Sigmoid colon (tissue), 6 donors: ENCODE measurements at regions not wholly inside any gene's neighbourhood (a gene's known extent, or its start where the extent isn't known, plus 50 kb on each side); places are given as distances from the start of the nearest gene placed in this dataset.
A peak's percentile ranks its signal among the peaks of the same experiment; 100 is the strongest.

ENCODE experiments used
- DNase-seq: peaks from one replicate; pipeline ENCODE4 v3.0.0-alpha.2; 2019
- H3K27ac ChIP-seq, 4 donors: fragments of 200-600 bp; sonication (generic); one replicate each; pipeline ENCODE4 v1.5.1; 2016 to 2019; ENCODE audit warnings: mild to moderate bottlenecking in 1 of 4
- H3K27me3 ChIP-seq, 3 donors: fragments of 200-600 bp; sonication (generic); one replicate each; pipeline ENCODE4 v1.5.1; 2019; ENCODE audit warnings: mild to moderate bottlenecking in 1 of 3
- H3K36me3 ChIP-seq, 4 donors: fragments of 200-600 bp; sonication (generic); one replicate each; pipeline ENCODE4 v1.5.1; 2016 to 2019
- H3K4me1 ChIP-seq, 4 donors: fragments of 200-600 bp; sonication (generic); one replicate each; pipeline ENCODE4 v1.5.1; 2017 to 2019
- H3K4me3 ChIP-seq, 4 donors: fragments of 200-600 bp; sonication (generic); one replicate each; pipeline ENCODE4 v1.5.1; 2017 to 2019; ENCODE audit warnings: mild to moderate bottlenecking in 2 of 4, moderate library complexity in 1 of 4
- H3K9me3 ChIP-seq, 4 donors: fragments of 200-600 bp in 3 of 4; sonication (generic) in 3 of 4; one replicate each; pipeline versions ENCODE4 v1.5.1 to v1.6.1; 2013 to 2019
- EP300 ChIP-seq, 4 donors: sonication (generic); formaldehyde crosslinking; IDR thresholded peaks; one replicate each; pipeline ENCODE4 v1.6.1; 2017; ENCODE audit warnings: antibody characterized with exemption in 4 of 4
- POLR2A ChIP-seq, 2 donors: fragments of 450-650 bp; IDR thresholded peaks; one replicate each; pipeline ENCODE4 v1.6.1; 2016; ENCODE audit warnings: antibody characterized with exemption in 2 of 2, mild to moderate bottlenecking in 2 of 2, moderate library complexity in 2 of 2
- POLR2AphosphoS5 ChIP-seq, 4 donors: sonication (generic); formaldehyde crosslinking; IDR thresholded peaks; one replicate each; pipeline ENCODE4 v1.6.1; 2017; ENCODE audit warnings: antibody characterized with exemption in 4 of 4
- WGBS, 2 donors: extraction: QIAGEN DNeasy Blood & Tissue Kit; methylation state at CpG; one replicate each; pipeline ENCODE4 v1.1.7; 2013; 5-methylcytosine and 5-hydroxymethylcytosine counted together
- intact Hi-C: fragments of 100-400 bp; cut with DNase I; formaldehyde crosslinking; loops from one replicate; pipeline ENCODE4 v1.15.1; 2023
- TF ChIP-seq, protein P1 (sequence below), 4 experiments: fragments of 450-650 bp in 3 of 4; fragments of 200-600 bp in 1 of 4; IDR thresholded peaks; one replicate each; pipeline ENCODE4 v1.5.1; 2016 to 2019; ENCODE audit warnings: antibody characterized with exemption in 4 of 4, mild to moderate bottlenecking in 3 of 4, moderate library complexity in 2 of 4
- donor health status: healthy with polysubstance abuse.
- donor health status: healthy.

GRCh38 chr18:22698711-22699110 lies 234.4 kb upstream of the RBBP8 start:
- H3K4me3 ChIP-seq: no peak overlapping the region
- no peaks in the 10 kb centered on the region for H3K36me3 ChIP-seq
- WGBS, 2 donors: 94 to 96% methylated on average over 1 of the region's 1 CpG
- no peaks in the 10 kb centered on the region for H3K9me3 ChIP-seq
- TF ChIP-seq EP300 (IDR thresholded peaks at IDR 0.05) (no peak), POLR2A (IDR thresholded peaks at IDR 0.05) (no peak), POLR2AphosphoS5 (IDR thresholded peaks at IDR 0.05) (no peak)
- TF ChIP-seq, protein P1, sequence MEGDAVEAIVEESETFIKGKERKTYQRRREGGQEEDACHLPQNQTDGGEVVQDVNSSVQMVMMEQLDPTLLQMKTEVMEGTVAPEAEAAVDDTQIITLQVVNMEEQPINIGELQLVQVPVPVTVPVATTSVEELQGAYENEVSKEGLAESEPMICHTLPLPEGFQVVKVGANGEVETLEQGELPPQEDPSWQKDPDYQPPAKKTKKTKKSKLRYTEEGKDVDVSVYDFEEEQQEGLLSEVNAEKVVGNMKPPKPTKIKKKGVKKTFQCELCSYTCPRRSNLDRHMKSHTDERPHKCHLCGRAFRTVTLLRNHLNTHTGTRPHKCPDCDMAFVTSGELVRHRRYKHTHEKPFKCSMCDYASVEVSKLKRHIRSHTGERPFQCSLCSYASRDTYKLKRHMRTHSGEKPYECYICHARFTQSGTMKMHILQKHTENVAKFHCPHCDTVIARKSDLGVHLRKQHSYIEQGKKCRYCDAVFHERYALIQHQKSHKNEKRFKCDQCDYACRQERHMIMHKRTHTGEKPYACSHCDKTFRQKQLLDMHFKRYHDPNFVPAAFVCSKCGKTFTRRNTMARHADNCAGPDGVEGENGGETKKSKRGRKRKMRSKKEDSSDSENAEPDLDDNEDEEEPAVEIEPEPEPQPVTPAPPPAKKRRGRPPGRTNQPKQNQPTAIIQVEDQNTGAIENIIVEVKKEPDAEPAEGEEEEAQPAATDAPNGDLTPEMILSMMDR (IDR thresholded peaks at IDR 0.05): no peak
- intact Hi-C loops: no loop called here
- no peaks in the 10 kb centered on the region for H3K27me3 ChIP-seq
- peaks cover 0 to 27% (median 15%) of the 10 kb centered on the region in 4 donors for H3K4me1 ChIP-seq
- DNase-seq: no peak
- no peak overlapping the region for H3K27ac ChIP-seq

GRCh38 chr18:22699629-22700028 lies 233.5 kb upstream of the RBBP8 start:
- DNase-seq: no peak
- WGBS, 2 donors: 49 to 70% methylated on average over 9 of the region's 9 CpGs
- peaks cover 0 to 27% (median 15%) of the 10 kb centered on the region in 4 donors for H3K4me1 ChIP-seq
- intact Hi-C loops: no loop called here
- H3K27ac ChIP-seq: no peak overlapping the region
- no peaks in the 10 kb centered on the region for H3K9me3 ChIP-seq
- no peak overlapping the region for H3K4me3 ChIP-seq
- no peaks in the 10 kb centered on the region for H3K27me3 ChIP-seq
- H3K36me3 ChIP-seq: no peaks in the 10 kb centered on the region
- no peak for TF ChIP-seq POLR2A (IDR thresholded peaks at IDR 0.05)
- no peak for TF ChIP-seq POLR2AphosphoS5 (IDR thresholded peaks at IDR 0.05)
- no peak for TF ChIP-seq EP300 (IDR thresholded peaks at IDR 0.05)
- TF ChIP-seq, protein P1 (IDR thresholded peaks at IDR 0.05): no peak

DNA sequence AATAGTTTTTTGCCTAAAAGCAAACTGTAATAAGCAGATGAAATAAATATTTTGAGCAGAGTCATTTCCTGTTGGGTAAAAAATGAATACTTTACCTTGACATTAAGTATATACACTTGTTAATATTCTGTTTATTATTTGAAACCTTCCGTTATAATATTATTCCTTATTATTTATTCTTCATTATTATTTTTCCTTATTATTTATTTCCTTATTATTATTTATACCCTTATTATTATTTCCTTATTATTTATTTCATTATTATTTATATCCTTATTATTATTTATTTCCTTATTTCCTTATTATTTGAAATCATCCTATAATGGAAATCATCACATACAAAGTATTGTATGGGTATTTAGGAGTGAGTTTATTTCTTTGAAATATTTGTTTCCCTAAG lies 232.2 kb upstream of the RBBP8 start:
- H3K27me3 ChIP-seq: no peaks in the 10 kb centered on the region
- 97 to 100% methylated on average over 1 of the region's 1 CpG for WGBS, 2 donors
- no peak for DNase-seq

GRCh38 chr18:22701326-22701725 lies 231.8 kb upstream of the RBBP8 start:
- H3K36me3 ChIP-seq: no peaks in the 10 kb centered on the region
- 80 to 88% methylated on average over 6 of the region's 6 CpGs for WGBS, 2 donors
- intact Hi-C loops: no loop called here
- TF ChIP-seq EP300 (IDR thresholded peaks at IDR 0.05): no peak
- TF ChIP-seq POLR2AphosphoS5 (IDR thresholded peaks at IDR 0.05): no peak
- TF ChIP-seq, protein P1 (IDR thresholded peaks at IDR 0.05): no peak
- TF ChIP-seq POLR2A (IDR thresholded peaks at IDR 0.05): no peak
- no peaks in the 10 kb centered on the region for H3K9me3 ChIP-seq
- no peaks in the 10 kb centered on the region for H3K27me3 ChIP-seq
- H3K27ac ChIP-seq: peak overlapping the region in 1 of 4 donors; percentile 56
- no peak for DNase-seq
- no peak overlapping the region for H3K4me3 ChIP-seq
- peaks cover 0 to 20% (median 15%) of the 10 kb centered on the region in 4 donors for H3K4me1 ChIP-seq

More for the DNA sequence above, 232.2 kb upstream of the RBBP8 start:
- Histone ChIP-seq H3K27ac (no peak overlapping the region), H3K36me3 (no peaks in the 10 kb centered on the region), H3K4me3 (no peak overlapping the region), H3K4me1 (peaks cover 0 to 21% (median 15%) of the 10 kb centered on the region in 4 donors), H3K9me3 (no peaks in the 10 kb centered on the region)
- TF ChIP-seq, protein P1 (IDR thresholded peaks at IDR 0.05): no peak
- TF ChIP-seq EP300 (IDR thresholded peaks at IDR 0.05) (no peak), POLR2AphosphoS5 (IDR thresholded peaks at IDR 0.05) (no peak), POLR2A (IDR thresholded peaks at IDR 0.05) (no peak)
- intact Hi-C loops: no loop called here

- Histone ChIP-seq H3K9me3 (no peaks in the 10 kb centered on the region), H3K4me3 (no peak overlapping the region), H3K27me3 (no peaks in the 10 kb centered on the region), H3K27ac (peak overlapping the region in 1 of 4 donors; percentile 56), H3K36me3 (no peaks in the 10 kb centered on the region), H3K4me1 (peaks cover 0 to 20% (median 15%) of the 10 kb centered on the region in 4 donors)
- intact Hi-C loops: no loop called here
- 81 to 93% methylated on average over 4 of the region's 4 CpGs for WGBS, 2 donors
- TF ChIP-seq POLR2A (IDR thresholded peaks at IDR 0.05): no peak
- TF ChIP-seq POLR2AphosphoS5 (IDR thresholded peaks at IDR 0.05): peak; percentile 26 to 65 (median 48)
- DNase-seq: no peak
Observed at GRCh38 chr18:22701795-22702194, 231.3 kb upstream of the RBBP8 start.
